ENCODE measurements at regions not wholly inside any gene's neighbourhood (a gene's known extent, or its start where the extent isn't known, plus 50 kb on each side); places are given as distances from the start of the nearest gene placed in this dataset.

DNA sequence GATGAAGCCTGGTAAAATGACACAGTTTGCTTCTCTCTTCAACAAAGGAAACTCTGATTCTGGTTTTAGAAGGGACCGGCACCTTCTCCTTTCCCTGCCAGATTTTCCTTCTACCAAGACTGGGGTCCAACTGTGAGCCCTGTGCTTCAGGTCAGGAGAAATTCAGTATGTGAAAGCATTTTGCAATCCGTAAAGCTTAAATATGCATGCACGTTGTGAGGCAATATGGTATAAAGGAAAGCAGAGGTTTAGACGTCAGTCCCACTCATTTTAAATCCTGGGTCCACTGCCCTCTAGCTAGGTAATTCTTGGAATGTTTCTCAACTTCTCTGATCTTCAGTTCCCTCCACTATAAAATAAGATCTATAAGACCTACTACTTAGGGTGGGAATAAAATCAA lies 359.0 kb upstream of the NPSR1 start:
- TF ChIP-seq, protein P1, sequence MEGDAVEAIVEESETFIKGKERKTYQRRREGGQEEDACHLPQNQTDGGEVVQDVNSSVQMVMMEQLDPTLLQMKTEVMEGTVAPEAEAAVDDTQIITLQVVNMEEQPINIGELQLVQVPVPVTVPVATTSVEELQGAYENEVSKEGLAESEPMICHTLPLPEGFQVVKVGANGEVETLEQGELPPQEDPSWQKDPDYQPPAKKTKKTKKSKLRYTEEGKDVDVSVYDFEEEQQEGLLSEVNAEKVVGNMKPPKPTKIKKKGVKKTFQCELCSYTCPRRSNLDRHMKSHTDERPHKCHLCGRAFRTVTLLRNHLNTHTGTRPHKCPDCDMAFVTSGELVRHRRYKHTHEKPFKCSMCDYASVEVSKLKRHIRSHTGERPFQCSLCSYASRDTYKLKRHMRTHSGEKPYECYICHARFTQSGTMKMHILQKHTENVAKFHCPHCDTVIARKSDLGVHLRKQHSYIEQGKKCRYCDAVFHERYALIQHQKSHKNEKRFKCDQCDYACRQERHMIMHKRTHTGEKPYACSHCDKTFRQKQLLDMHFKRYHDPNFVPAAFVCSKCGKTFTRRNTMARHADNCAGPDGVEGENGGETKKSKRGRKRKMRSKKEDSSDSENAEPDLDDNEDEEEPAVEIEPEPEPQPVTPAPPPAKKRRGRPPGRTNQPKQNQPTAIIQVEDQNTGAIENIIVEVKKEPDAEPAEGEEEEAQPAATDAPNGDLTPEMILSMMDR (conservative IDR thresholded peaks at IDR 0.05), result no peak
- no peak for TF ChIP-seq EZH2 (IDR thresholded peaks at IDR 0.05; ENCODE audit: low read depth)

Data from PC-9 (cell line).